RWPE1 (cell line): ENCODE measurements at regions not wholly inside any gene's neighbourhood (a gene's known extent, or its start where the extent isn't known, plus 50 kb on each side); places are given as distances from the start of the nearest gene placed in this dataset.
A peak's percentile ranks its signal among the peaks of the same experiment; 100 is the strongest.

Source experiments
- CTCF ChIA-PET: fragments of 350-600 bp; sonication (Branson Sonifier 250); formaldehyde crosslinking; extraction: SDS; loops from one replicate; lab custom pipeline; 2021; lab: Yijun Ruan, JAX
- POLR2A ChIA-PET: fragments of 400-600 bp; formaldehyde crosslinking; extraction: SDS; loops from one replicate; lab custom pipeline; 2020; ENCODE audit warnings: antibody characterized with exemption; ENCODE audit not compliant: low non-redundant PET; lab: Yijun Ruan, JAX
- DNase-seq: peaks from one replicate; pipeline ENCODE4 v3.0.0; 2012; ENCODE audit warnings: low spot score
- H3K27ac ChIP-seq: fragments of 450-650 bp; 2 replicates; pipeline ENCODE4 v1.5.1; 2017
- TF ChIP-seq, protein P1 (sequence below): fragments of 450-650 bp; conservative IDR thresholded peaks from 2 replicates; pipeline ENCODE4 v1.5.1; 2017; ENCODE audit warnings: low read depth, mild to moderate bottlenecking

- ChIA-PET POLR2A (no interaction called here), CTCF (no interaction called here)
- H3K27ac ChIP-seq, result no peak overlapping the region
- DNase-seq, result no peak
- TF ChIP-seq, protein P1, sequence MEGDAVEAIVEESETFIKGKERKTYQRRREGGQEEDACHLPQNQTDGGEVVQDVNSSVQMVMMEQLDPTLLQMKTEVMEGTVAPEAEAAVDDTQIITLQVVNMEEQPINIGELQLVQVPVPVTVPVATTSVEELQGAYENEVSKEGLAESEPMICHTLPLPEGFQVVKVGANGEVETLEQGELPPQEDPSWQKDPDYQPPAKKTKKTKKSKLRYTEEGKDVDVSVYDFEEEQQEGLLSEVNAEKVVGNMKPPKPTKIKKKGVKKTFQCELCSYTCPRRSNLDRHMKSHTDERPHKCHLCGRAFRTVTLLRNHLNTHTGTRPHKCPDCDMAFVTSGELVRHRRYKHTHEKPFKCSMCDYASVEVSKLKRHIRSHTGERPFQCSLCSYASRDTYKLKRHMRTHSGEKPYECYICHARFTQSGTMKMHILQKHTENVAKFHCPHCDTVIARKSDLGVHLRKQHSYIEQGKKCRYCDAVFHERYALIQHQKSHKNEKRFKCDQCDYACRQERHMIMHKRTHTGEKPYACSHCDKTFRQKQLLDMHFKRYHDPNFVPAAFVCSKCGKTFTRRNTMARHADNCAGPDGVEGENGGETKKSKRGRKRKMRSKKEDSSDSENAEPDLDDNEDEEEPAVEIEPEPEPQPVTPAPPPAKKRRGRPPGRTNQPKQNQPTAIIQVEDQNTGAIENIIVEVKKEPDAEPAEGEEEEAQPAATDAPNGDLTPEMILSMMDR, result no peak
These were observed 89.2 kb upstream of the BACH2 start for GRCh38 chr6:90385759-90386313.

DNA sequence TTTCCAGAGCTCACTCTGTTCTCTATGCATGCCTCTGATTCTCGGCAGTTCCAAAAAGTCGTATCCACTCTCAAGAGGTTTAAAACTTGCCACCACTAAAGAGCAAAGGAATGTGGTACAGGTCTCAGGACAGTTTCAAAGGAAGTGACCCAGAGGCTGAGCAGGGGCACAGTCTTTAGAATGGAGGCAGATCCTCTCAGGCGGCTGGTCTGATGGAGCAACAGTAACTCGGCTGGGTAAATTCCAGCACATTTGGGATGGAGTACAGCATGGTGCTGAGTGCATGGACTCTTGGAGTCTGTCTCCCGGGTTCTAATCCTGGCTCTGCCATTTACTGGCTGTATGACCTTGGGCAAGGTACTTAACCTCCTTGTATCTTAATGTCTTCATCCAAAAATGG lies 88.1 kb upstream of the BACH2 start:
- TF ChIP-seq, protein P1, result no peak
- ChIA-PET POLR2A (no interaction called here), CTCF (interaction anchor here (1.1 kb wide), 1 partner anchor 9 kb away, joined by 4 read pairs; no protein-coding TSS in a partner anchor)
- DNase-seq, result no peak
- no peak overlapping the region for H3K27ac ChIP-seq

GRCh38 chr6:90383196-90383822 lies 86.7 kb upstream of the BACH2 start:
- no peak overlapping the region for H3K27ac ChIP-seq
- ChIA-PET CTCF (interaction anchor here (0.6 to 0.7 kb wide), 2 partner anchors 10 to 193 kb away, joined by 3 read pairs; no protein-coding TSS in a partner anchor), POLR2A (no interaction called here)
- DNase-seq, result no peak
- TF ChIP-seq, protein P1, result no peak

DNA sequence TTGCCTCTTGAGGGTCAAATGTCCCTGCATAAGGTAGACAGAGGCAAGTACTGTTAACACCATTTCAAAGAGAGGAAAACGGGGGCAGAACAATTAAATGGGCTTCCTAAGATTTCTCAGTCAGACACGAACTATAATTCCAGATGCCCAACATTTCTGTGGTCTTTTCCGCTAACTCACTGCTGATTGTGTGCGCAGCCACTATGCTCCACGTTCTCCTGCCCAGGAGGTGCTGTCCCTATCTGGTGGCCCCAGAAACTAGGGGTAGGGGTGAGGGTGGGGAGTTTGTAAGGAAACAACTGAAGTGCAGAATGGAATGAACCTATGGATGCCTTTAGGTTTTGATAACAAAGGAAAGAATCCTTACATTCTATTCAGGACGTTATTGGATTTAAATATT lies 86.1 kb upstream of the BACH2 start:
- POLR2A ChIA-PET, result no interaction called here
- no peak overlapping the region for H3K27ac ChIP-seq
- TF ChIP-seq, protein P1, result no peak
- CTCF ChIA-PET, result interaction anchor here (0.6 to 0.7 kb wide), 2 partner anchors 10 to 193 kb away, joined by 3 read pairs; no protein-coding TSS in a partner anchor
- no peak for DNase-seq

DNA sequence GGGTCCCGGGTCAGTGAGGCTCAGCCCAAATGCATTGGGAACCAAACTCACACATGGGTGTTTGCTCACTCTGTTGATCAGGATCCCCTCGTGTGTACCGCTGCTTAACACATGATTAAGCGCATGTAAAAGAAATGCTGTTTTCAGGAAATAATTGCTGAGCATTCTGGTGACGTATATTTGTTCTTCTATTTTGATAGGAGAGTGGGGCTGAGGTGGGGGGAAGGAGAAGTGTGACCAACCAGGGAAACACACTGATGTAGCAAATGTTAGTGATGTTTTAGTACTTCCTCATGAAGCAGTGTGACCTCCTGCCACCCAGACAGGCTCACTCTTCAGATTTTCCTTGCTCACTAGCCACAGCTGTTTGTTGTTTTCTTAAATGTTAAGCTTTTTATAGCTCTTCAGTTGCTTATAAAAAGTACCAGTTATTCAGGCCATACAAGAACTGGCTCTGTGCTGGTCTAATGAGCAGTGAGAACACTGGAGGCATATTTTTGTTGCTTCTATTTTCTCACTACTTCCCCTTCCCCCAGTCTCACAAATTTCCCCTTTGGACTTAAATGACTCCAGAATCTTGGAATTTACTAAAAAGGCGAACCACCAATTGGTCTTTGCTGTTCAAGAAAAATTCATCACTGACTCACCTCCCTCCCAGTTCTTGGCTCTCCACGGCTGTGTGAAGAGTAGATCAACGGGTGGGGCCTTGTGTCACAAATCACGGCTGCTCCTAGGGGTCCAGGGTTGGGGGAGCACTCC lies 79.2 kb upstream of the BACH2 start:
- peak overlapping the region; percentile 38; the same call in 1 of the 2 replicates for H3K27ac ChIP-seq
- CTCF ChIA-PET, result interaction anchor here (0.7 to 2.0 kb wide), 3 partner anchors 17 to 406 kb away, joined by 3 to 6 read pairs (median 3); no protein-coding TSS in a partner anchor
- TF ChIP-seq, protein P1, result no peak
- DNase-seq, result peak; percentile 17
- POLR2A ChIA-PET, result no interaction called here

GRCh38 chr6:90374201-90374600 lies 77.6 kb upstream of the BACH2 start:
- ChIA-PET POLR2A (no interaction called here), CTCF (no interaction called here)
- no peak overlapping the region for H3K27ac ChIP-seq
- TF ChIP-seq, protein P1, result no peak
- DNase-seq, result no peak
